Cerebellar cortex (tissue), 1 donor: ENCODE measurements at regions not wholly inside any gene's neighbourhood (a gene's known extent, or its start where the extent isn't known, plus 50 kb on each side); places are given as distances from the start of the nearest gene placed in this dataset.
"Not testable (repeated sequence)": the region's sequence is repeated elsewhere in the genome, so short reads cannot be mapped to it uniquely, and the experiment has no call there.

ENCODE experiments used
- DNase-seq: peaks from one replicate; pipeline ENCODE4 v3.0.0-alpha.2; 2015; ENCODE audit warnings: low spot score

GRCh38 chr16:6852643-6853225 lies 479.9 kb upstream of the RBFOX1 start:
- DNase-seq = no peak

GRCh38 chr16:6846452-6846851 lies 486.2 kb upstream of the RBFOX1 start:
- DNase-seq = no peak

- DNase-seq = no peak
These were observed 491.3 kb upstream of the RBFOX1 start for GRCh38 chr16:6841392-6841791.

GRCh38 chr16:6837722-6838121 lies 494.9 kb upstream of the RBFOX1 start:
- no peak for DNase-seq

GRCh38 chr16:6836766-6837165 lies 495.9 kb upstream of the RBFOX1 start:
- DNase-seq = no peak

- no peak for DNase-seq
These were observed 496.7 kb upstream of the RBFOX1 start for GRCh38 chr16:6835941-6836340.

GRCh38 chr16:6835516-6835915 lies 497.1 kb upstream of the RBFOX1 start:
- no peak for DNase-seq

GRCh38 chr16:6828690-6829089 lies 504.0 kb upstream of the RBFOX1 start:
- no peak for DNase-seq

GRCh38 chr16:6827931-6828330 lies 504.7 kb upstream of the RBFOX1 start:
- peak; percentile 61 for DNase-seq

- DNase-seq = no peak
These were observed 505.4 kb upstream of the RBFOX1 start for GRCh38 chr16:6827267-6827666.

GRCh38 chr16:6822041-6822440 lies 510.6 kb upstream of the RBFOX1 start:
- DNase-seq = no peak

GRCh38 chr16:6804461-6804860 lies 528.2 kb upstream of the RBFOX1 start:
- no peak for DNase-seq

- DNase-seq = peak; percentile 69
These were observed 529.5 kb upstream of the RBFOX1 start for GRCh38 chr16:6803176-6803575.

GRCh38 chr16:6797223-6797622 lies 535.4 kb upstream of the RBFOX1 start:
- no peak for DNase-seq

- peak; percentile 49 for DNase-seq
These were observed 555.0 kb upstream of the RBFOX1 start for GRCh38 chr16:6777624-6778023.

- no peak for DNase-seq
These were observed 556.9 kb upstream of the RBFOX1 start for GRCh38 chr16:6775712-6776111.

- DNase-seq = no peak
These were observed 560.7 kb upstream of the RBFOX1 start for GRCh38 chr16:6771956-6772355.

- peak; percentile 57 for DNase-seq
These were observed 579.1 kb upstream of the RBFOX1 start for GRCh38 chr16:6753553-6753952.

- DNase-seq = no peak
These were observed 581.5 kb upstream of the RBFOX1 start for GRCh38 chr16:6751191-6751590.

- DNase-seq = no peak
These were observed 582.9 kb upstream of the RBFOX1 start for GRCh38 chr16:6749698-6750097.

- not testable (repeated sequence) for DNase-seq
These were observed 596.3 kb upstream of the RBFOX1 start for GRCh38 chr16:6736302-6736701.

GRCh38 chr16:6735631-6736030 lies 597.0 kb upstream of the RBFOX1 start:
- DNase-seq = peak; percentile 84

- no peak for DNase-seq
These were observed 600.5 kb upstream of the RBFOX1 start for GRCh38 chr16:6732166-6732565.

GRCh38 chr16:6728381-6728780 lies 604.3 kb upstream of the RBFOX1 start:
- no peak for DNase-seq

GRCh38 chr16:6726621-6727020 lies 606.0 kb upstream of the RBFOX1 start:
- peak; percentile 76 for DNase-seq
